GM12872 (cell line): ENCODE measurements at regions not wholly inside any gene's neighbourhood (a gene's known extent, or its start where the extent isn't known, plus 50 kb on each side); places are given as distances from the start of the nearest gene placed in this dataset.

Source experiments
- TF ChIP-seq, protein P1 (sequence below): IDR thresholded peaks from 3 replicates; pipeline ENCODE4 v1.5.1; 2011; ENCODE audit warnings: low read depth, mild to moderate bottlenecking, low read length, moderate library complexity; ENCODE audit not compliant: insufficient read depth

DNA sequence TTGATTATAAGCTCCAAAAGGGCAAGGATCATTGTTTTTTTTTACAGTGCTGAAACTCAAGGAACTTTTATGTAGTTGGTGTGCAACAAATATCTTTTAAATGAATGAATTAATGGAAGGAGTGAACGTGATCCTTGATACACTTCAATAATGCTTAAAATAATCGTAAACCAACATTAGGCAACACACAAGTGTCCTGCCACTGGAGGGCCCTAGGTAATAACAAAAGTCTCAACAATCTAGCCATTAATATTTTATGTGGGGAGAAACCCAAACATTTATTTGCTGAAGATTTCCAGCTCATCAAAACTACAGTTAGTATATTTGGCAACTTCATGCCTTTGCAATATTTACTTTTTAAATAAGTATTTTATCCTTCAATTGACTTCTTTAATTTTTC is 309.0 kb upstream of the FBXL7 start:
- TF ChIP-seq, protein P1, sequence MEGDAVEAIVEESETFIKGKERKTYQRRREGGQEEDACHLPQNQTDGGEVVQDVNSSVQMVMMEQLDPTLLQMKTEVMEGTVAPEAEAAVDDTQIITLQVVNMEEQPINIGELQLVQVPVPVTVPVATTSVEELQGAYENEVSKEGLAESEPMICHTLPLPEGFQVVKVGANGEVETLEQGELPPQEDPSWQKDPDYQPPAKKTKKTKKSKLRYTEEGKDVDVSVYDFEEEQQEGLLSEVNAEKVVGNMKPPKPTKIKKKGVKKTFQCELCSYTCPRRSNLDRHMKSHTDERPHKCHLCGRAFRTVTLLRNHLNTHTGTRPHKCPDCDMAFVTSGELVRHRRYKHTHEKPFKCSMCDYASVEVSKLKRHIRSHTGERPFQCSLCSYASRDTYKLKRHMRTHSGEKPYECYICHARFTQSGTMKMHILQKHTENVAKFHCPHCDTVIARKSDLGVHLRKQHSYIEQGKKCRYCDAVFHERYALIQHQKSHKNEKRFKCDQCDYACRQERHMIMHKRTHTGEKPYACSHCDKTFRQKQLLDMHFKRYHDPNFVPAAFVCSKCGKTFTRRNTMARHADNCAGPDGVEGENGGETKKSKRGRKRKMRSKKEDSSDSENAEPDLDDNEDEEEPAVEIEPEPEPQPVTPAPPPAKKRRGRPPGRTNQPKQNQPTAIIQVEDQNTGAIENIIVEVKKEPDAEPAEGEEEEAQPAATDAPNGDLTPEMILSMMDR: no peak

DNA sequence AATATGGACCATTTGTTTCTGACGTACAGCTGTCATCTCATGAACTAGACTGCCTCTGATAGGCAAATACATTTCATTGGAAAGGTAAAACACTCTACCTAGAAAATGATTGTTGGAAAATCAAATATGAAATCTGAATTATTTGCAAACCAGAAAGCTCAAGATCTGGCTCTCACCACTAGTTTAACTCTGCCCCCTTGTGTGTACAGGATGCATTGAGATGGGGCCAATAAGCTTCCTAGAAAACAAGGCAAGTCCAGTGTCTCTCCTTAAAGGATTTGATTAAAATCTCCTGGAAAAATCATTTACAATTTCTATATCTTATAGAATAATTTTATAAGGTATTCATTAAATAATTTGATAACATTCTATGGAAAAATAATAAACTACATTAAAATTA is 311.9 kb upstream of the ANKH start:
- TF ChIP-seq, protein P1: no peak

- TF ChIP-seq, protein P1: no peak
Observed at GRCh38 chr5:15170173-15170572, 298.6 kb upstream of the ANKH start.

DNA sequence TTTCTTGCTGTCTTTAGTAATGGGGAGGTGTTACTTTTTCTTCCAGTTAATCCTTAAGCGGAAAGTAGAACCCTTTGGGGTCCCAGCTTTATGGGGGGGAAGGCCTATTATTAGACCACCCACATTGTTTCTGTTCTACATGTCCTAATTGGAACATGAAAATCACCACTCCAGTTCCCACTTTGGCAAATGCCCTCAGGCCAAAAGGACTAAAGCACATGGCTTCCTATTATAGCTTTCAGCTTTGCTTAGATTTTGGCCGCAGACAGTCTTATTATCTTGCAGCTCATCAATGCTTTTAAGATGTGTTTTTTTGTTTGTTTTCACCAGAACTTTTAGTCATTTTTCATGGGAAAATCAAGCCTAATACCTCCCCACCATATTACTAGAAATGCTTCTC is 296.8 kb upstream of the ANKH start:
- TF ChIP-seq, protein P1: no peak

DNA sequence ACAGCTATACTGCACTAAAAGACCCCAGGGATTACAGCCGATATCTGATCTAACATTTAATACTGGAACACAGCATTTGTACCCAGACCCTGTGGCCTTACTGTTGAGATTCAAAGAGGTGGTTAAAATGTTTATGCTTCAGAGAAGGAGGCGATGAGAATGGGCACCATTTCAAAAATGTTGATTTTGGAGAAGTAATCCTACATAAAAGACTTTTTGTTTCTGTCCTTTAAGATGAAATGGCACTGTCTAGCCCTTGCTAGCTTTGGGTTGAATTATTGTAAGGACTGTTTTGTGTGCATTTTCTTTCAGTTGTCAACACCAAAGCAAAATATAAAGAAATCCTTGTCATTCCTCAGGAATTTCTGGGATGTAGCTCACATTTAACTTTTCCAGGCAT is 288.5 kb upstream of the ANKH start:
- TF ChIP-seq, protein P1: no peak

GRCh38 chr5:15159606-15160005 is 288.0 kb upstream of the ANKH start:
- TF ChIP-seq, protein P1: no peak

GRCh38 chr5:15142458-15142857 is 270.9 kb upstream of the ANKH start:
- TF ChIP-seq, protein P1: no peak

GRCh38 chr5:15137414-15137813 is 265.8 kb upstream of the ANKH start:
- TF ChIP-seq, protein P1: no peak
